Heart right ventricle (tissue), 16 donors: ENCODE measurements at regions not wholly inside any gene's neighbourhood (a gene's known extent, or its start where the extent isn't known, plus 50 kb on each side); places are given as distances from the start of the nearest gene placed in this dataset.

ENCODE experiments used
- ATAC-seq, 8 donors: fragments of 200-7000 bp; cut with Tn5 transposase; one replicate each; pipeline ENCODE4 v1.9.1; 2020; ENCODE audit warnings: mild to moderate bottlenecking in 8 of 8, moderate library complexity in 8 of 8, moderate number of reproducible peaks in 1 of 8
- DNase-seq, 2 donors: peaks; one replicate each; pipeline ENCODE4 v3.0.0-alpha.2; 2020
- H3K27ac ChIP-seq, 10 donors: fragments of 200-600 bp; sonication (generic) in 2 of 10; one replicate each; pipeline versions ENCODE4 v1.5.0 to v1.8.0; 2020 to 2022; ENCODE audit warnings: mild to moderate bottlenecking in 3 of 10
- H3K27me3 ChIP-seq, 7 donors: fragments of 200-600 bp; one replicate each; pipeline ENCODE4 v1.8.0; 2021 to 2022; ENCODE audit warnings: mild to moderate bottlenecking in 2 of 7
- H3K36me3 ChIP-seq, 9 donors: fragments of 200-600 bp; sonication (generic) in 1 of 9; one replicate each; pipeline versions ENCODE4 v1.5.0 to v1.8.0; 2020 to 2022; ENCODE audit warnings: mild to moderate bottlenecking in 2 of 9
- H3K4me1 ChIP-seq, 9 donors: fragments of 200-600 bp; sonication (generic) in 1 of 9; one replicate each; pipeline versions ENCODE4 v1.5.0 to v1.8.0; 2020 to 2022; ENCODE audit warnings: mild to moderate bottlenecking in 4 of 9
- H3K4me3 ChIP-seq, 10 donors: fragments of 200-600 bp; sonication (generic) in 2 of 10; one replicate each; pipeline versions ENCODE4 v1.5.0 to v1.8.0; 2020 to 2022; ENCODE audit warnings: mild to moderate bottlenecking in 7 of 10, moderate library complexity in 2 of 10
- H3K9me3 ChIP-seq, 11 donors: fragments of 200-600 bp in 10 of 11; sonication (generic) in 2 of 11; one replicate each; pipeline versions ENCODE4 v1.5.0 to v1.8.0; 2013 to 2022; ENCODE audit warnings: mild to moderate bottlenecking in 2 of 11, control low read depth in 1 of 11, moderate library complexity in 1 of 11
- WGBS, 2 donors: extraction: QIAGEN DNeasy Blood & Tissue Kit; methylation state at CpG; one replicate each; pipeline ENCODE4 v1.1.7; 2013; ENCODE audit warnings: inconsistent platforms in 1 of 2; 5-methylcytosine and 5-hydroxymethylcytosine counted together
- intact Hi-C, 10 donors: fragments of 100-400 bp; cut with DNase I; formaldehyde crosslinking; loops; one replicate each; pipeline versions ENCODE4 v1.11.1 to v1.14.2; 2022
- TF ChIP-seq, protein P1 (sequence below), 9 donors: fragments of 200-600 bp; sonication (generic) in 2 of 9; IDR thresholded peaks; one replicate each; pipeline versions ENCODE4 v1.5.0 to v1.8.0; 2021 to 2022; ENCODE audit warnings: antibody characterized with exemption in 9 of 9, mild to moderate bottlenecking in 5 of 9, moderate library complexity in 1 of 9
- donor health status: Arrhythmogenic right ventricular cardiomyopathy.
- donor health status: ischemic (EF 13 %, LVEDD 7.1; RV severe dilation, severe dysfunction).
- donor health status: healthy with polysubstance abuse.
- donor health status: DM: no; HTN: yes; CAD: no.
- donor health status: DM: no; HTN: no; CAD: no.
- donor health status: ischemic (EF 25% LVEDD 6.9; RV normal size, moderate dysfunction).
- donor health status: ischemic (EF 25% LVEDD 5.7; RV mildly dilated, moderate dysfunction).
- donor health status: healthy.
- donor health status: DM: yes; HTN: yes; CAD: no.
- donor health status: Ischemic cardiomyopathy.
- donor health status: ischemic (EF 35%, LVEDD 5.7; RV mildly dilated, moderate dysfunction).
- donor health status: nonischemic (EF 11% LVEDD 7.7; RV severe dilation, severe dysfunction).
- donor health status: DM: yes; HTN: yes; CAD: no.
- donor health status: PGD.
- donor health status: ischemic (EF 29% LVEDD 5.4; RV normal size, mild dysfunction).
- donor health status: nonischemic (EF 23%, LVEDD 6.1; RV moderate dilation, normal function).

DNA sequence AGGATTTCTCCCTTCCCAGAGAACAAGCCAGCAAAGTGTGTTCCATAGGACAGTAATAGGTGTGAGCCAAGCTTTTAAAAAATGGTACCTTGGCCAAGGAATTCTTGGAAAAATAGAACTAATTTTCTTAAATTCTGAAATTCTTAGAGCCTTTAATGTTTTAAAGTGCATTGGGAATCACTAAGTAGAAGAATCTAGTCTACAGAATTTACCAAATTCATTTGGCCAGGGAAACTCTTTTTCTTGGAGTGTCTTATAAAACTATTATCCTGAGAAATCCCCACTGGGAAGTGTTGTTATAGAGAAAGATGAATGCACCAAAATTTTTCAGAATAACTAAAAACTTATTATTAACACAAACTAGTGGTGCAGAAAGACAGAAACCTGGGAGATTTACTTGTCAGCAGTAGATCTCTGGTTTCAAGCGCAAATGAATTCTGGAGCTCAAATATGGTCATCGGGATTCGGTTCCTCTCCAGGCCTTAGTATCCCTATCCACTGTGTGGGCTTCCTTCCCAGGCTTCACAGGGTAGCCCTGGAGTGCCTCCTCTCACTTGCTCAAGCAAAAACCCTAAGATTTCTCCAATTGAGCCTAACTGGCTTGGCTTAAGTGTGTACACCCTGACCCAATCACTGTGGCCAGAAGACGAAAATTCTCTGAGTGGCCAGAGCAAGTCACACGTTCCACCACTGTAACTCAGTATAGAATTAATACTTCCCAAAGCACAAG is 217.8 kb downstream of the CHD9NB start:
- TF ChIP-seq, protein P1, sequence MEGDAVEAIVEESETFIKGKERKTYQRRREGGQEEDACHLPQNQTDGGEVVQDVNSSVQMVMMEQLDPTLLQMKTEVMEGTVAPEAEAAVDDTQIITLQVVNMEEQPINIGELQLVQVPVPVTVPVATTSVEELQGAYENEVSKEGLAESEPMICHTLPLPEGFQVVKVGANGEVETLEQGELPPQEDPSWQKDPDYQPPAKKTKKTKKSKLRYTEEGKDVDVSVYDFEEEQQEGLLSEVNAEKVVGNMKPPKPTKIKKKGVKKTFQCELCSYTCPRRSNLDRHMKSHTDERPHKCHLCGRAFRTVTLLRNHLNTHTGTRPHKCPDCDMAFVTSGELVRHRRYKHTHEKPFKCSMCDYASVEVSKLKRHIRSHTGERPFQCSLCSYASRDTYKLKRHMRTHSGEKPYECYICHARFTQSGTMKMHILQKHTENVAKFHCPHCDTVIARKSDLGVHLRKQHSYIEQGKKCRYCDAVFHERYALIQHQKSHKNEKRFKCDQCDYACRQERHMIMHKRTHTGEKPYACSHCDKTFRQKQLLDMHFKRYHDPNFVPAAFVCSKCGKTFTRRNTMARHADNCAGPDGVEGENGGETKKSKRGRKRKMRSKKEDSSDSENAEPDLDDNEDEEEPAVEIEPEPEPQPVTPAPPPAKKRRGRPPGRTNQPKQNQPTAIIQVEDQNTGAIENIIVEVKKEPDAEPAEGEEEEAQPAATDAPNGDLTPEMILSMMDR (IDR thresholded peaks at IDR 0.05), result no peak
- Histone ChIP-seq H3K9me3 (no peaks in the 10 kb centered on the region), H3K4me1 (no peaks in the 10 kb centered on the region), H3K27me3 (peaks cover 0 to 26% (median 0%) of the 10 kb centered on the region in 7 donors), H3K36me3 (no peaks in the 10 kb centered on the region), H3K27ac (no peak overlapping the region), H3K4me3 (no peak overlapping the region)
- ATAC-seq, result no peak
- 69 to 78% methylated on average over 5 of the region's 5 CpGs for WGBS, 2 donors
- intact Hi-C loops, result no loop called here
- no peak for DNase-seq

- ATAC-seq, result no peak
- 49 to 57% methylated on average over 2 of the region's 2 CpGs for WGBS, 2 donors
- no peak for DNase-seq
- TF ChIP-seq, protein P1 (IDR thresholded peaks at IDR 0.05), result no peak
- Histone ChIP-seq H3K9me3 (no peaks in the 10 kb centered on the region), H3K27me3 (peaks cover 0 to 25% (median 0%) of the 10 kb centered on the region in 7 donors), H3K4me1 (no peaks in the 10 kb centered on the region), H3K4me3 (no peak overlapping the region), H3K36me3 (no peaks in the 10 kb centered on the region), H3K27ac (no peak overlapping the region)
- intact Hi-C loops, result no loop called here
Observed at GRCh38 chr16:52832771-52833170, 219.9 kb downstream of the CHD9NB start.

GRCh38 chr16:52827456-52827855 is 225.2 kb downstream of the CHD9NB start:
- no peaks in the 10 kb centered on the region for H3K9me3 ChIP-seq

GRCh38 chr16:52825892-52826291 is 226.8 kb downstream of the CHD9NB start:
- WGBS, 2 donors, result 50% methylated on average over 5 of the region's 5 CpGs
- TF ChIP-seq, protein P1 (IDR thresholded peaks at IDR 0.05), result no peak
- Histone ChIP-seq H3K4me3 (no peak overlapping the region), H3K36me3 (no peaks in the 10 kb centered on the region), H3K27ac (no peak overlapping the region), H3K27me3 (peaks cover 0 to 14% (median 0%) of the 10 kb centered on the region in 7 donors), H3K9me3 (no peaks in the 10 kb centered on the region), H3K4me1 (no peaks in the 10 kb centered on the region)
- intact Hi-C loops, result no loop called here
- ATAC-seq (no peak), DNase-seq (no peak)

More at GRCh38 chr16:52827456-52827855, 225.2 kb downstream of the CHD9NB start:
- Histone ChIP-seq H3K4me3 (no peak overlapping the region), H3K36me3 (no peaks in the 10 kb centered on the region), H3K27ac (no peak overlapping the region), H3K27me3 (peaks cover 0 to 24% (median 0%) of the 10 kb centered on the region in 7 donors), H3K4me1 (no peaks in the 10 kb centered on the region)
- TF ChIP-seq, protein P1 (IDR thresholded peaks at IDR 0.05), result no peak
- 59 to 65% methylated on average over 4 of the region's 4 CpGs for WGBS, 2 donors
- DNase-seq (no peak), ATAC-seq (no peak)
- intact Hi-C loops, result no loop called here
